Hepatocyte (in vitro differentiated cells): ENCODE measurements at regions not wholly inside any gene's neighbourhood (a gene's known extent, or its start where the extent isn't known, plus 50 kb on each side); places are given as distances from the start of the nearest gene placed in this dataset.

Source experiments
- DNase-seq: peaks from one replicate; pipeline ENCODE4 v3.0.0-alpha.2; 2016; ENCODE audit warnings: low spot score
- H2AFZ ChIP-seq: fragments of 200-600 bp; sonication (generic); 2 replicates; pipeline ENCODE4 v1.6.0; 2016; ENCODE audit warnings: antibody characterized with exemption, mild to moderate bottlenecking
- H3K27ac ChIP-seq: fragments of 200-600 bp; sonication (generic); 2 replicates; pipeline ENCODE4 v1.5.1; 2016; ENCODE audit warnings: mild to moderate bottlenecking
- H3K27me3 ChIP-seq: fragments of 200-600 bp; sonication (generic); 2 replicates; pipeline ENCODE4 v1.6.1; 2016
- H3K36me3 ChIP-seq: fragments of 200-600 bp; sonication (generic); replicated peaks from 2 replicates; pipeline ENCODE4 v1.5.1; 2016; ENCODE audit warnings: low read depth; ENCODE audit not compliant: insufficient read depth
- H3K4me1 ChIP-seq: fragments of 200-600 bp; sonication (generic); 2 replicates; pipeline ENCODE4 v1.5.1; 2016; ENCODE audit warnings: mild to moderate bottlenecking, moderate library complexity; ENCODE audit not compliant: insufficient read depth
- H3K4me2 ChIP-seq: fragments of 200-600 bp; sonication (generic); 2 replicates; pipeline ENCODE4 v1.6.0; 2016
- H3K4me3 ChIP-seq: fragments of 200-600 bp; sonication (generic); 2 replicates; pipeline ENCODE4 v1.5.1; 2016; ENCODE audit warnings: mild to moderate bottlenecking
- H3K79me2 ChIP-seq: fragments of 200-600 bp; sonication (generic); 2 replicates; pipeline ENCODE4 v1.6.0; 2017; ENCODE audit warnings: mild to moderate bottlenecking
- H3K9me2 ChIP-seq: fragments of 200-600 bp; sonication (generic); replicated peaks from 2 replicates; pipeline ENCODE4 v1.6.0; 2017; ENCODE audit warnings: mild to moderate bottlenecking; ENCODE audit not compliant: insufficient read depth
- H3K9me3 ChIP-seq: fragments of 200-600 bp; sonication (generic); 2 replicates; pipeline ENCODE4 v1.5.1; 2016; ENCODE audit warnings: low read depth, mild to moderate bottlenecking
- H4K20me1 ChIP-seq: fragments of 200-600 bp; sonication (generic); 2 replicates; pipeline ENCODE4 v1.6.0; 2016; ENCODE audit warnings: mild to moderate bottlenecking; ENCODE audit not compliant: insufficient read depth, poor library complexity, severe bottlenecking
- CTCF ChIP-seq: fragments of 200-600 bp; sonication (generic); IDR thresholded peaks from 2 replicates; pipeline ENCODE4 v1.5.1; 2016; ENCODE audit warnings: antibody characterized with exemption, mild to moderate bottlenecking; ENCODE audit not compliant: poor library complexity
- EZH2 ChIP-seq: fragments of 200-600 bp; sonication (generic); IDR thresholded peaks from 2 replicates; pipeline ENCODE4 v1.6.1; 2016; ENCODE audit warnings: antibody characterized with exemption, mild to moderate bottlenecking, borderline replicate concordance
- EZH2phosphoT487 ChIP-seq: fragments of 200-600 bp; sonication (generic); IDR thresholded peaks from one replicate; pipeline ENCODE4 v1.6.1; 2018; ENCODE audit warnings: antibody characterized with exemption, mild to moderate bottlenecking, low read depth, moderate library complexity; ENCODE audit not compliant: unreplicated experiment, severe bottlenecking
- WGBS: methylation state at CpG from one replicate; pipeline ENCODE4 v1.1.6; 2016; ENCODE audit warnings: low lambda C conversion rate; ENCODE audit errors: missing lambda C conversion rate; 5-methylcytosine and 5-hydroxymethylcytosine counted together

GRCh38 chr5:82417776-82418607, 139.8 kb upstream of the RPS23 start:
- Histone ChIP-seq H3K4me2 (no peak overlapping the region), H3K79me2 (no peaks in the 10 kb centered on the region), H4K20me1 (no peaks in the 10 kb centered on the region), H3K4me1 (peaks cover 15% of the 10 kb centered on the region), H3K36me3 (no peaks in the 10 kb centered on the region), H3K9me2 (no peaks in the 10 kb centered on the region), H2AFZ (no peak overlapping the region), H3K27ac (peak overlapping the region; percentile 89), H3K27me3 (no peaks in the 10 kb centered on the region), H3K9me3 (no peaks in the 10 kb centered on the region), H3K4me3 (no peak overlapping the region)
- WGBS, result 74% methylated on average over 11 of the region's 11 CpGs
- TF ChIP-seq EZH2 (no peak), CTCF (no peak), EZH2phosphoT487 (no peak)
- no peak for DNase-seq

GRCh38 chr5:82416512-82416911, 138.4 kb upstream of the RPS23 start:
- Histone ChIP-seq H2AFZ (no peak overlapping the region), H3K27me3 (no peaks in the 10 kb centered on the region), H3K4me2 (no peak overlapping the region), H3K4me3 (no peak overlapping the region), H3K27ac (peak overlapping the region; percentile 89), H3K4me1 (peaks cover 15% of the 10 kb centered on the region), H3K79me2 (no peaks in the 10 kb centered on the region), H3K36me3 (no peaks in the 10 kb centered on the region), H3K9me3 (no peaks in the 10 kb centered on the region), H4K20me1 (no peaks in the 10 kb centered on the region), H3K9me2 (no peaks in the 10 kb centered on the region)
- no peak for TF ChIP-seq CTCF
- DNase-seq, result no peak
- WGBS, result 70% methylated on average over 4 of the region's 4 CpGs

GRCh38 chr5:82414041-82414388, 135.9 kb upstream of the RPS23 start:
- Histone ChIP-seq H3K36me3 (no peaks in the 10 kb centered on the region), H3K4me2 (no peak overlapping the region), H4K20me1 (no peaks in the 10 kb centered on the region), H3K9me2 (no peaks in the 10 kb centered on the region), H2AFZ (no peak overlapping the region), H3K9me3 (no peaks in the 10 kb centered on the region), H3K79me2 (no peaks in the 10 kb centered on the region), H3K4me1 (peaks cover 8% of the 10 kb centered on the region), H3K4me3 (no peak overlapping the region), H3K27me3 (no peaks in the 10 kb centered on the region), H3K27ac (no peak overlapping the region)
- no peak for DNase-seq
- no peak for TF ChIP-seq EZH2phosphoT487
- no peak for TF ChIP-seq CTCF
- TF ChIP-seq EZH2, result no peak
